SK-N-SH treated with all-trans-retinoic acid at 6 μM for 48 hours (cell line): ENCODE measurements at regions not wholly inside any gene's neighbourhood (a gene's known extent, or its start where the extent isn't known, plus 50 kb on each side); places are given as distances from the start of the nearest gene placed in this dataset.
"Not testable (repeated sequence)": the region's sequence is repeated elsewhere in the genome, so short reads cannot be mapped to it uniquely, and the experiment has no call there.

Experiments
- ATAC-seq: fragments of 200-7000 bp; cut with Tn5 transposase; 3 replicates; pipeline ENCODE4 v1.9.1; 2020; ENCODE audit warnings: mild to moderate bottlenecking, moderate library complexity
- BACH2 ChIP-seq: fragments of 250-450 bp; sonication (Bioruptor Pico); IDR thresholded peaks from 2 replicates; pipeline ENCODE4 v1.9.0; 2021; ENCODE audit warnings: mild to moderate bottlenecking, borderline replicate concordance
- CSDC2 ChIP-seq: fragments of 250-450 bp; sonication (Bioruptor Pico); IDR thresholded peaks from 2 replicates; pipeline ENCODE4 v1.5.0; 2020; ENCODE audit warnings: mild to moderate bottlenecking, moderate library complexity
- ESRRG ChIP-seq: fragments of 250-450 bp; sonication (Bioruptor Pico); IDR thresholded peaks from 2 replicates; pipeline ENCODE4 v1.6.1; 2021; ENCODE audit warnings: mild to moderate bottlenecking
- GLIS3 ChIP-seq: fragments of 250-450 bp; sonication (Bioruptor Pico); IDR thresholded peaks from 2 replicates; pipeline ENCODE4 v1.5.0; 2020; ENCODE audit warnings: mild to moderate bottlenecking, moderate library complexity
- ISL1 ChIP-seq: fragments of 250-450 bp; sonication (Bioruptor Pico); IDR thresholded peaks from 2 replicates; pipeline ENCODE4 v2.1.2; 2022; ENCODE audit warnings: mild to moderate bottlenecking, moderate library complexity
- SNAI2 ChIP-seq: fragments of 250-450 bp; sonication (Bioruptor Pico); IDR thresholded peaks from 2 replicates; pipeline ENCODE4 v1.5.0; 2020; ENCODE audit warnings: mild to moderate bottlenecking, moderate library complexity
- TCF4 ChIP-seq: fragments of 250-450 bp; sonication (Bioruptor Pico); IDR thresholded peaks from 2 replicates; pipeline ENCODE4 v1.8.0; 2021; ENCODE audit warnings: mild to moderate bottlenecking, moderate library complexity, borderline replicate concordance
- TOX ChIP-seq: fragments of 250-450 bp; sonication (Bioruptor Pico); IDR thresholded peaks from 2 replicates; pipeline ENCODE4 v1.8.0; 2021; ENCODE audit warnings: mild to moderate bottlenecking, moderate library complexity, borderline replicate concordance
- ZC3H10 ChIP-seq: fragments of 250-450 bp; sonication (Bioruptor Pico); IDR thresholded peaks from 2 replicates; pipeline ENCODE4 v1.5.1; 2021; ENCODE audit warnings: mild to moderate bottlenecking, moderate library complexity
- ZFP3 ChIP-seq: fragments of 250-450 bp; sonication (Bioruptor Pico); IDR thresholded peaks from 2 replicates; pipeline ENCODE4 v1.5.0; 2020; ENCODE audit warnings: mild to moderate bottlenecking, moderate library complexity
- ZFP30 ChIP-seq: fragments of 450-650 bp; formaldehyde crosslinking; IDR thresholded peaks from 2 replicates; pipeline ENCODE4 v1.5.0; 2022; ENCODE audit warnings: mild to moderate bottlenecking, moderate library complexity
- ZNF565 ChIP-seq: fragments of 450-650 bp; formaldehyde crosslinking; conservative IDR thresholded peaks from 2 replicates; pipeline ENCODE4 v1.5.0; 2020; ENCODE audit warnings: low read depth, mild to moderate bottlenecking, moderate library complexity
- ZNF70 ChIP-seq: fragments of 450-650 bp; formaldehyde crosslinking; IDR thresholded peaks from 2 replicates; pipeline ENCODE4 v1.5.0; 2020; ENCODE audit warnings: mild to moderate bottlenecking, moderate library complexity
- ZNF8 ChIP-seq: fragments of 450-650 bp; formaldehyde crosslinking; IDR thresholded peaks from 2 replicates; pipeline ENCODE4 v1.5.0; 2020; ENCODE audit warnings: mild to moderate bottlenecking, moderate library complexity
- TF ChIP-seq, protein P1 (sequence below): fragments of 250-450 bp; sonication (Bioruptor Pico); IDR thresholded peaks from 2 replicates; pipeline ENCODE4 v1.8.0; 2020; ENCODE audit warnings: mild to moderate bottlenecking, moderate library complexity, borderline replicate concordance
- TF ChIP-seq, protein P2 (sequence below): fragments of 250-450 bp; sonication (Bioruptor Pico); IDR thresholded peaks from 2 replicates; pipeline ENCODE4 v1.5.0; 2020; ENCODE audit warnings: mild to moderate bottlenecking, moderate library complexity
- TF ChIP-seq, protein P3 (sequence below): fragments of 250-450 bp; sonication (Bioruptor Pico); IDR thresholded peaks from 2 replicates; pipeline ENCODE4 v1.5.1; 2021; ENCODE audit warnings: mild to moderate bottlenecking, moderate library complexity

DNA sequence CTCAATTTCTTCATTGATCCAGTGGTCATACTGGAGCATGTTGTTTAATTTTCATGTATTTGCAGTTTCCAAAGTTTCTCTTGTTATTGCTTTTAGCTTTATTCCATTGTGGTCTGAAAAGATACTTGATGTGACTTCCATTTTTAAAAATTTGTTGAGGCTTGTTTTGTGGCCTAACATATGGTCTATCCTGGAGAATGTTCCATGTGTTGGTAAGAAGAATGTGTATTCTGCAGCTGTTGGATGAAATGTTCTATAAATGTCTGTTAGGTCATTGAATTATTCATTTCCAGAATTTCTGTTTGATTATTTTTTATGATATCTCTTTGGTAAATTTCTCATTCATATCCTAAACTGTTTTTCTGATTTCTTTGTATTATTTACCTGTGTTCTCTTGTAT, 139.8 kb upstream of the THUMPD2 start:
- TF ChIP-seq ZNF565 (CRISPR knock-in tag), result no peak
- TF ChIP-seq, protein P1, sequence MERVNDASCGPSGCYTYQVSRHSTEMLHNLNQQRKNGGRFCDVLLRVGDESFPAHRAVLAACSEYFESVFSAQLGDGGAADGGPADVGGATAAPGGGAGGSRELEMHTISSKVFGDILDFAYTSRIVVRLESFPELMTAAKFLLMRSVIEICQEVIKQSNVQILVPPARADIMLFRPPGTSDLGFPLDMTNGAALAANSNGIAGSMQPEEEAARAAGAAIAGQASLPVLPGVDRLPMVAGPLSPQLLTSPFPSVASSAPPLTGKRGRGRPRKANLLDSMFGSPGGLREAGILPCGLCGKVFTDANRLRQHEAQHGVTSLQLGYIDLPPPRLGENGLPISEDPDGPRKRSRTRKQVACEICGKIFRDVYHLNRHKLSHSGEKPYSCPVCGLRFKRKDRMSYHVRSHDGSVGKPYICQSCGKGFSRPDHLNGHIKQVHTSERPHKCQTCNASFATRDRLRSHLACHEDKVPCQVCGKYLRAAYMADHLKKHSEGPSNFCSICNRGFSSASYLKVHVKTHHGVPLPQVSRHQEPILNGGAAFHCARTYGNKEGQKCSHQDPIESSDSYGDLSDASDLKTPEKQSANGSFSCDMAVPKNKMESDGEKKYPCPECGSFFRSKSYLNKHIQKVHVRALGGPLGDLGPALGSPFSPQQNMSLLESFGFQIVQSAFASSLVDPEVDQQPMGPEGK, result no peak
- no peak for TF ChIP-seq CSDC2 (CRISPR knock-in tag)
- TF ChIP-seq, protein P2, sequence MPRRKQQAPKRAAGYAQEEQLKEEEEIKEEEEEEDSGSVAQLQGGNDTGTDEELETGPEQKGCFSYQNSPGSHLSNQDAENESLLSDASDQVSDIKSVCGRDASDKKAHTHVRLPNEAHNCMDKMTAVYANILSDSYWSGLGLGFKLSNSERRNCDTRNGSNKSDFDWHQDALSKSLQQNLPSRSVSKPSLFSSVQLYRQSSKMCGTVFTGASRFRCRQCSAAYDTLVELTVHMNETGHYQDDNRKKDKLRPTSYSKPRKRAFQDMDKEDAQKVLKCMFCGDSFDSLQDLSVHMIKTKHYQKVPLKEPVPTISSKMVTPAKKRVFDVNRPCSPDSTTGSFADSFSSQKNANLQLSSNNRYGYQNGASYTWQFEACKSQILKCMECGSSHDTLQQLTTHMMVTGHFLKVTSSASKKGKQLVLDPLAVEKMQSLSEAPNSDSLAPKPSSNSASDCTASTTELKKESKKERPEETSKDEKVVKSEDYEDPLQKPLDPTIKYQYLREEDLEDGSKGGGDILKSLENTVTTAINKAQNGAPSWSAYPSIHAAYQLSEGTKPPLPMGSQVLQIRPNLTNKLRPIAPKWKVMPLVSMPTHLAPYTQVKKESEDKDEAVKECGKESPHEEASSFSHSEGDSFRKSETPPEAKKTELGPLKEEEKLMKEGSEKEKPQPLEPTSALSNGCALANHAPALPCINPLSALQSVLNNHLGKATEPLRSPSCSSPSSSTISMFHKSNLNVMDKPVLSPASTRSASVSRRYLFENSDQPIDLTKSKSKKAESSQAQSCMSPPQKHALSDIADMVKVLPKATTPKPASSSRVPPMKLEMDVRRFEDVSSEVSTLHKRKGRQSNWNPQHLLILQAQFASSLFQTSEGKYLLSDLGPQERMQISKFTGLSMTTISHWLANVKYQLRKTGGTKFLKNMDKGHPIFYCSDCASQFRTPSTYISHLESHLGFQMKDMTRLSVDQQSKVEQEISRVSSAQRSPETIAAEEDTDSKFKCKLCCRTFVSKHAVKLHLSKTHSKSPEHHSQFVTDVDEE, result no peak
- no peak for TF ChIP-seq TCF4 (CRISPR knock-in tag)
- no peak for TF ChIP-seq SNAI2 (CRISPR knock-in tag)
- TF ChIP-seq BACH2 (CRISPR knock-in tag), result no peak
- no peak for TF ChIP-seq GLIS3
- no peak for TF ChIP-seq ZFP30 (CRISPR knock-in tag)
- TF ChIP-seq ZNF8 (CRISPR knock-in tag), result no peak
- no peak for TF ChIP-seq ZNF70 (CRISPR knock-in tag)
- no peak for TF ChIP-seq ZC3H10
- TF ChIP-seq, protein P3, sequence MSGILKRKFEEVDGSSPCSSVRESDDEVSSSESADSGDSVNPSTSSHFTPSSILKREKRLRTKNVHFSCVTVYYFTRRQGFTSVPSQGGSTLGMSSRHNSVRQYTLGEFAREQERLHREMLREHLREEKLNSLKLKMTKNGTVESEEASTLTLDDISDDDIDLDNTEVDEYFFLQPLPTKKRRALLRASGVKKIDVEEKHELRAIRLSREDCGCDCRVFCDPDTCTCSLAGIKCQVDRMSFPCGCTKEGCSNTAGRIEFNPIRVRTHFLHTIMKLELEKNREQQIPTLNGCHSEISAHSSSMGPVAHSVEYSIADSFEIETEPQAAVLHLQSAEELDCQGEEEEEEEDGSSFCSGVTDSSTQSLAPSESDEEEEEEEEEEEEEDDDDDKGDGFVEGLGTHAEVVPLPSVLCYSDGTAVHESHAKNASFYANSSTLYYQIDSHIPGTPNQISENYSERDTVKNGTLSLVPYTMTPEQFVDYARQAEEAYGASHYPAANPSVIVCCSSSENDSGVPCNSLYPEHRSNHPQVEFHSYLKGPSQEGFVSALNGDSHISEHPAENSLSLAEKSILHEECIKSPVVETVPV (CRISPR knock-in tag), result no peak
- ATAC-seq, result no peak

DNA sequence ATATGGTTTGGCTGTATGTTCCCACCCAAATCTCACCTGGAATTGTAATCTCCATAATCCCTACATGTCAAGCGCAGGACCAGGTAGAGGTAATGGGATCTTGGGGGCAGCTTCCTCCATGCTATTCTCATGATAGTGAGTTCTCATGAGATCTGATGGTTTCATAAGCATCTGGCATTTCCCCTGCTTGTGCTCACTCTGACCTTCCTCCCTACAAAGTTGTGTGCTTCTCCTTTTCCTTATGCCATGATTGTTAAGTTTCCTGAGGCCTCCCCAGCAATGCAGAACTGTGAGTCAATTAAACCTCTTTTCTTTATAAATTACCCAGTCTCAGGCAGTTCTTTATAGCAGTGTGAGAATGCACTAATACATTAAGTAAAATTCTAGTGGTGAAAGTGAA, 138.3 kb upstream of the THUMPD2 start:
- ATAC-seq, result not testable (repeated sequence)

DNA sequence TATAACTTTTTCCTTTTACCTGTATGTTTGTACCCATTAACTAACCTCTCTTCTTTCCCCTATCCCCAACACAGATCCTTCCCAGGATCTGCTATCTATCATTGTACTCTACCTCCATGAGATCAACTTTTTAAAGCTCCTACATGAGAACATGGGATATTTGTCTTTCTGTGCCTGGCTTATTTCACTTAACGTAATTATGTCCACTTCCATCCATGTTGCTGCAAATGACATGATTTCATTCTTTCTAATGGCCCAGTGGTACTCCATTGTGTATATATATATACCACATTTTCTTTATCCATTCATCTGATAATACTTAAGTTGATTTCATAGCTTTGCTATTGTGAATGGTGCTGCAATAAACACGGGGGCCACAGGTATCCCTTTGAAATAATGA, 135.9 kb upstream of the THUMPD2 start:
- TF ChIP-seq ZC3H10 (no peak), TOX (no peak), ZNF8 (CRISPR knock-in tag) (peak; percentile 90), SNAI2 (CRISPR knock-in tag) (no peak), ZNF70 (CRISPR knock-in tag) (no peak), ISL1 (peak; percentile 62)
- TF ChIP-seq, protein P2, result no peak
- no peak for ATAC-seq

DNA sequence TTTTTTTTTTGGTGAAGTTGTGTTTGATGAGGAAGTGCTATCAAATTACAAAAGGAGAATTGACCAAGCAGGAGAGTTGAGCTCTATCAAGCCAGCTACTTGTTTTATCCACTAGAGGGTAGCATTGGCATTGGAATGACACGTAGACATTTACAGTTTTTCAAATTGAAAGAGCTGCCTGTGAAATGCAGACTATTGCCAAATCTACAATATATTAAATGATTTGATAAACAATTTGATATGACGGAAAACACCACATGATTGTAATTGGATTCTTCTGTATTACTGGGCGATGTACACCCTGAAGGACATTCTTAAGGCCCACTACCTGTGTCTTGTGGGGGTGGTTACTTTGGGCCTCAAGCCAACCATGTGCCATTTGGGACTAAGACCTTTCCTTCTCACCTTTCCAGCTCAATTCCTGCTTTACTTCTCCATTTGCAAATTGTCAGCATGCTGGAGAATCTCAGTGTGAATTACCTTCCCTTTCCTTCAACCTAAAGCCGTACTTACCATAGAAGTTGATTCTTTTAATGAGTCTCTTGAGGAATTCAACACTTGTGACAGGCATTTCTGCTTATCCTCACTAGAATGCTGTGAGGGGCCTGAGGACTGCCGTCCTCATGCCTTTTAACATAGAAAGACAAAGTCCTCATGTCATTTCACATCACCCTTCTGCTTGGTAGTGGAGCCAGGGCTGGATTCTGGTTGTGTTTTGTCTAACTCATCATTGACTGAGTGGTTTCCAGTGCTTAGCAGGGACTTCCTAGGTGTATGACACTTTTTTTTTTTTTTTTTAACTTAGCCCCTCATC, 134.8 kb upstream of the THUMPD2 start:
- peak; percentile 93 for ATAC-seq
- TF ChIP-seq CSDC2 (CRISPR knock-in tag) (0 out of 2 replicates have a peak, but pooled peaks have one; percentile 68), ZFP3 (CRISPR knock-in tag) (0 out of 2 replicates have a peak, but pooled peaks have one; percentile 25), ESRRG (no peak; the same call in 1 of the 2 replicates), GLIS3 (no peak; the same call in 1 of the 2 replicates), ISL1 (peak; percentile 22; the same call in 1 of the 2 replicates), ZNF70 (CRISPR knock-in tag) (no peak), BACH2 (CRISPR knock-in tag) (no peak), SNAI2 (CRISPR knock-in tag) (no peak)
- TF ChIP-seq, protein P2, result peak; percentile 19; the same call in 1 of the 2 replicates
- TF ChIP-seq, protein P3 (CRISPR knock-in tag), result peak; percentile 38; the same call in 1 of the 2 replicates
